GM12872 (cell line): ENCODE measurements at regions not wholly inside any gene's neighbourhood (a gene's known extent, or its start where the extent isn't known, plus 50 kb on each side); places are given as distances from the start of the nearest gene placed in this dataset.

Source experiments
- TF ChIP-seq, protein P1 (sequence below): IDR thresholded peaks from 3 replicates; pipeline ENCODE4 v1.5.1; 2011; ENCODE audit warnings: low read depth, mild to moderate bottlenecking, low read length, moderate library complexity; ENCODE audit not compliant: insufficient read depth

DNA sequence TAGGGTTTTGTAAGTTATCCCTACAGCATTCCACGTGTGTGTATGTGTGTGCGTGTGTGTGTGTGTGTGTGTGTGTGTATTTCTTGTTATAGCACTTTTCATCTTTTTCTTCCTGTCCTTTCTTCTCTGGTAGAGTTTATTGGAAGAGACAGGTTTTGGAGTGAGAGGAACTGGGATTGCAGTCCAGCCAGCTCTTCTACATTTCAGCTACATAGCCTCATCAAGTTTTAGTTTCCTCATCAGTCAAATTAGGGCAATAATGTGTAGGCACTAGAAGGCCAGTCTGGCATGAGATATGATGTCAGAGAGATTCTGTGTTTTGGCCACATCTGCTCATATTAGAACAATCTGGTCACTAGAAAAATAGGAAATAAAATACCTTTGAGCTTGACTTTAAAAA lies 1283.5 kb upstream of the TENM4 start:
- TF ChIP-seq, protein P1, sequence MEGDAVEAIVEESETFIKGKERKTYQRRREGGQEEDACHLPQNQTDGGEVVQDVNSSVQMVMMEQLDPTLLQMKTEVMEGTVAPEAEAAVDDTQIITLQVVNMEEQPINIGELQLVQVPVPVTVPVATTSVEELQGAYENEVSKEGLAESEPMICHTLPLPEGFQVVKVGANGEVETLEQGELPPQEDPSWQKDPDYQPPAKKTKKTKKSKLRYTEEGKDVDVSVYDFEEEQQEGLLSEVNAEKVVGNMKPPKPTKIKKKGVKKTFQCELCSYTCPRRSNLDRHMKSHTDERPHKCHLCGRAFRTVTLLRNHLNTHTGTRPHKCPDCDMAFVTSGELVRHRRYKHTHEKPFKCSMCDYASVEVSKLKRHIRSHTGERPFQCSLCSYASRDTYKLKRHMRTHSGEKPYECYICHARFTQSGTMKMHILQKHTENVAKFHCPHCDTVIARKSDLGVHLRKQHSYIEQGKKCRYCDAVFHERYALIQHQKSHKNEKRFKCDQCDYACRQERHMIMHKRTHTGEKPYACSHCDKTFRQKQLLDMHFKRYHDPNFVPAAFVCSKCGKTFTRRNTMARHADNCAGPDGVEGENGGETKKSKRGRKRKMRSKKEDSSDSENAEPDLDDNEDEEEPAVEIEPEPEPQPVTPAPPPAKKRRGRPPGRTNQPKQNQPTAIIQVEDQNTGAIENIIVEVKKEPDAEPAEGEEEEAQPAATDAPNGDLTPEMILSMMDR: no peak

DNA sequence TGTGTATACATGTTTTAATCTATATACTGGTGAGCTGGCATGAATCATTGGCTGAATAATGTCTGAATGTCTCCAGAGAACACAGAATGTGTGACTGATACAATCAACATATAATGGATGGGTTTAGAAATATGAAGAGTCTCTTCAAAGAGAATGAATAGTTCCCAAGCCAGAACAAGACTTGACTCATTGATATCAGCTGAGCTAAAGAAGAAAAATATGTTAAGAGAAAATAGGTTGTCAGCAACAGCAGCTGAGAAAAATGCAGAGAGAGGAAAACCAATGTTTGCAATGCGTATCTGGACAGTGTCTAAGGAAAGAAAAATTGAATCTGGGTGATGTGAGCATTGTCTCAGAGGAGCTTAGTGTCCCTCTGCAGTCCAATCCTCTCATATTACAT lies 1281.8 kb upstream of the TENM4 start:
- TF ChIP-seq, protein P1: no peak

DNA sequence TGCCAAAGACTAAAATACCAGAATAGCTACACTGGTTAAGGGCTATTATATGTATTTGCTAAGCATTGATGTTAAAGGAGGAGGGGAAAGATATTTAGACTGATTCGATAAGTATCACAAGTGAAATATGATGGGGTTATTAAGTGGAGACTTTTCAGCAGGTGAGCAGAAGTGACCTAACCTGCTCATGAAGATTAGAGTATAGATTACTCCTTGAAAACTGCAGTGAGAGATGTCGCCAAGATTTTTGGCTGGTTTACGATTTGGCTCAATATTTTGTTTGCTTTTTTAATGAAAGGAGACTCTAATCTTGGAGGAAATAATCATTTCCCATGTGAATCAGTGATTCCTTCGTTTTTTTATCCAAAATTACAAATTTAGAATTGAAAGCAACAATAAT lies 1279.5 kb upstream of the TENM4 start:
- TF ChIP-seq, protein P1: no peak

DNA sequence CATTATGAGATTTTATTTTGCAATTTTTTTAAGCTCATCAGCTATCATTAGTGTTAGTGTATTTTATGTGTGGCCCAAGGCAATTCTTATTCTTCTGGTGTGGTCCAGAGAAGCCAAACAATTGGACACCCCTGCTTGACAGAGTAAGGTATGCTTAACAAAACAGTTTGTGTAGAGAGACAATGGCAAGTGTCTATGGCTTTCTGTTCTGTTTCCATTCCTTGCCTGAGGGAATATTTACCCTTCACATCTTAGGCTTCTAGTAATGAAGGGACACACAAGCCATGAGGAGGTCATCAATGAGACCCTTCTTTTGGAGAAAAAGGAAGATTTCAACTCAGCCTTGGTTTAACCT lies 1278.4 kb upstream of the TENM4 start:
- TF ChIP-seq, protein P1: no peak

DNA sequence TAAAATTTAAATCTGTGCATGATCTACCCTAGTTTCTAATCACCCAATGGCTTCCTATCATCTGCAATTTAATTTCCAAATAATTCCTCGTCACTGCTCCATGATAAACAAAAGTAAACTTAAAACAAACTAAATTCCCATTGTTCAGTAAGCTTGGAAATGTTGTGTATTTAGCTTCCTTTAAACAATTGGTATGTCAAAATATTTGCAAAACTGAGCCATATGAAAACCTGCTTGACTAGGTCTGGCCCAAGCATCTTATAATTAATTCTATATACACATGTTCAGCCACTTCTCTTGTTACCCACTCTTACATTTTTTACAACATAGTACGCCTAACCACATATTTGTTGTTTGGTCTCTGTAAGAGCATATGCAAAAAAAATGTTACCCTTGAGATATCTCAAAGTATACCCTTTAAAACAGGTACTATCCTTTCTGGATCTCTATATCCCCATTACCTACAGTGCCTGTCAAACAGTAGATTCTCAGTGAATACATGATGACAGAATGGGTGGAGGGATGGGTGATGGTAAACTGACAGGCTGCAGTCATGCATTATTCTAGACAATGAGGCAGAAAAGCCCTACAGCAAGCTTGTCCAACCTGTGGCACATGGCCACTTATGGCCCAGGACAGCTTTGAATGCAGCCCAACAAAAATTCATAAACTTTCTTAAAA lies 1277.9 kb upstream of the TENM4 start:
- TF ChIP-seq, protein P1: no peak

DNA sequence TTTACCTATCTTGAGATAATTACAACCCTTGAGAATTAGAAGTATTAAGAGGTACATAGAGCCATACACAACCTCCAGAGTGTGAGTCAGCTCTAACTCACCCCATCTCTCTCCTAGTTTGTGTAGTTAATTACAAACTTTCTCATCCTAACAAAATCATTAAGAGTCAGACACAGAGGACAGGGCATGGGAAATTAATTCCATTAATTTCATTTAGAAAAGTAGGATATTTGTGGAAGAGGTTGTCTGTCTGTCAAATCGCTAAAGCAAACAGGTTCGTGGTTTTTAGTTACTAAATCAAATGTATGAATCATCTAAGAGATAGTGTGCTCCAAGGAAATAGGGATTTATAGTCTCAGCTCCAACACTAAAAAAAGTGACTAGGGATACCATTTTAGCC lies 1261.4 kb upstream of the TENM4 start:
- TF ChIP-seq, protein P1: no peak

DNA sequence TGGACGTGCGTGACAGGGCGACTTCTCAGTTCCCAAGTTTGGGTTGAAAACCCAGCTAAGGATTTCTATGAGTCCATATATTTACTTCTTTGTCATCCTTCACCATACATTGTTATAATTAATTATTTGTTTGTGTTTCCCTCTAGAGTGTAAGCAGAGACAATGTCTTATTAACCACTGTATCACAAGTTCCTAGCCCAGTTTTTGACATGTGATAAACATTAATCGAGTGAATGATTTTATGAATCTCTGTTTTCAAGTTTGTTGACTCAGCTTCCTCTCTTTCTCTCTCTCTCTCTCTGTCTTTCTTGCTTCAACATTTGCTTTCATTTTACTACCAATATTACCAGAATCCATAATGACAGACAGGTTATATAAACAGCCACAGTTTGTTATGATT lies 1259.6 kb upstream of the TENM4 start:
- TF ChIP-seq, protein P1: no peak
